Activated CD4-positive, alpha-beta T cell treated with anti-CD3 and anti-CD28 coated beads for 24 hours (primary cell): ENCODE measurements at regions not wholly inside any gene's neighbourhood (a gene's known extent, or its start where the extent isn't known, plus 50 kb on each side); places are given as distances from the start of the nearest gene placed in this dataset.
"Not testable (repeated sequence)": the region's sequence is repeated elsewhere in the genome, so short reads cannot be mapped to it uniquely, and the experiment has no call there.

Experiments
- DNase-seq, 2 donors: peaks; one replicate each; pipeline ENCODE4 v3.0.0-alpha.2; 2020; ENCODE audit warnings: low read depth in 2 of 2

DNA sequence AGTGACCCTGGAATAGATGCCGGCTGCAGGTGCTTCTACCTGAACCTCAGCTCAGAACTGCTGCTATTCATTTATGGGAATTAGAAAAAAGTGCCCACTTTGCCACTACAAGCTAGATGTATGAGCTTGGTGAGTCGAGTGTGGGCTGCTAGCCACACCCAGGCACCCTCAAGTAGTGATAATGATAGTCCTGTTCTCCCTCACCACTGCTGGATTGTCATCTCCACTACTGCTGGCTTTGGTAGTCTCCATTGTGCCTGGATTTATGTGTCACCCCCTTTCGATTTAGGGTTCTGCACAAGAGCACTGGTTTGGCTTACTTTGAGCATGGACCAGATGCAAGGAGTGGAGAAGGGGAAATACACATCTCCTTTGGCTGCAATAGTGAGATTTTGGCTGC lies 73.0 kb upstream of the N4BP1 start:
- no peak for DNase-seq

GRCh38 chr16:48681520-48681919 lies 71.5 kb upstream of the N4BP1 start:
- no peak for DNase-seq

- DNase-seq = no peak
Measured at GRCh38 chr16:48680881-48681280, 70.9 kb upstream of the N4BP1 start.

- no peak for DNase-seq
Measured at GRCh38 chr16:48676836-48677235, 66.9 kb upstream of the N4BP1 start.

- not testable (repeated sequence) for DNase-seq
Measured at GRCh38 chr16:48668184-48668583, 58.2 kb upstream of the N4BP1 start.

- DNase-seq = no peak
Measured at GRCh38 chr16:48659940-48660339, 50.0 kb upstream of the N4BP1 start.
